Epithelial cell of proximal tubule (primary cell): ENCODE measurements at regions not wholly inside any gene's neighbourhood (a gene's known extent, or its start where the extent isn't known, plus 50 kb on each side); places are given as distances from the start of the nearest gene placed in this dataset.
A peak's percentile ranks its signal among the peaks of the same experiment; 100 is the strongest.

Source experiments
- DNase-seq: peaks from one replicate; pipeline ENCODE4 v3.0.0-alpha.2; 2011; ENCODE audit warnings: low read depth
- H3K4me3 ChIP-seq: 2 replicates; pipeline ENCODE4 v1.5.1; 2011; ENCODE audit warnings: low read depth, mild to moderate bottlenecking, low read length
- TF ChIP-seq, protein P1 (sequence below): conservative IDR thresholded peaks from 2 replicates; pipeline ENCODE4 v1.5.1; 2012; ENCODE audit warnings: low read depth, mild to moderate bottlenecking, low read length

DNA sequence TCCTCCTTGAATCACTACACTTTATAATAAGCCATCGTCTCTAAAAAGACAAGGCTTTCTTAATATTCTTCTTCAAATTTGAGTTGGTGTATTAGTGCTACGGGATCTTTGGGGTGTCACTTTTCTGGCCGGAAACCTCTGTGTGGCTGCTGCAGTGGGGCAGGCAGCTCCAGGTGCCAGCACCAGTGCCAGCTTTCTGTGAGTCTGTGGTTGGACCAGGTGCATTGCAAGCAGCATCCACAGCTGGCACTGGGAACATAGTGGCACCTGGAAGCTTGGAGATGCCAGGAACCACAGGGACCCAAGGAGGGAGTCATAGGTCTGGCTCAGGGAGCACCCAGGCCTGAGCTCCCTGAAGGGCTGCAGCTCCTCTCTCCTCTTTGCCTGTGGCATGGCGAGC, 111.8 kb upstream of the RUNX3 start:
- no peak for DNase-seq
- TF ChIP-seq, protein P1, sequence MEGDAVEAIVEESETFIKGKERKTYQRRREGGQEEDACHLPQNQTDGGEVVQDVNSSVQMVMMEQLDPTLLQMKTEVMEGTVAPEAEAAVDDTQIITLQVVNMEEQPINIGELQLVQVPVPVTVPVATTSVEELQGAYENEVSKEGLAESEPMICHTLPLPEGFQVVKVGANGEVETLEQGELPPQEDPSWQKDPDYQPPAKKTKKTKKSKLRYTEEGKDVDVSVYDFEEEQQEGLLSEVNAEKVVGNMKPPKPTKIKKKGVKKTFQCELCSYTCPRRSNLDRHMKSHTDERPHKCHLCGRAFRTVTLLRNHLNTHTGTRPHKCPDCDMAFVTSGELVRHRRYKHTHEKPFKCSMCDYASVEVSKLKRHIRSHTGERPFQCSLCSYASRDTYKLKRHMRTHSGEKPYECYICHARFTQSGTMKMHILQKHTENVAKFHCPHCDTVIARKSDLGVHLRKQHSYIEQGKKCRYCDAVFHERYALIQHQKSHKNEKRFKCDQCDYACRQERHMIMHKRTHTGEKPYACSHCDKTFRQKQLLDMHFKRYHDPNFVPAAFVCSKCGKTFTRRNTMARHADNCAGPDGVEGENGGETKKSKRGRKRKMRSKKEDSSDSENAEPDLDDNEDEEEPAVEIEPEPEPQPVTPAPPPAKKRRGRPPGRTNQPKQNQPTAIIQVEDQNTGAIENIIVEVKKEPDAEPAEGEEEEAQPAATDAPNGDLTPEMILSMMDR, result no peak
- H3K4me3 ChIP-seq, result no peak overlapping the region

DNA sequence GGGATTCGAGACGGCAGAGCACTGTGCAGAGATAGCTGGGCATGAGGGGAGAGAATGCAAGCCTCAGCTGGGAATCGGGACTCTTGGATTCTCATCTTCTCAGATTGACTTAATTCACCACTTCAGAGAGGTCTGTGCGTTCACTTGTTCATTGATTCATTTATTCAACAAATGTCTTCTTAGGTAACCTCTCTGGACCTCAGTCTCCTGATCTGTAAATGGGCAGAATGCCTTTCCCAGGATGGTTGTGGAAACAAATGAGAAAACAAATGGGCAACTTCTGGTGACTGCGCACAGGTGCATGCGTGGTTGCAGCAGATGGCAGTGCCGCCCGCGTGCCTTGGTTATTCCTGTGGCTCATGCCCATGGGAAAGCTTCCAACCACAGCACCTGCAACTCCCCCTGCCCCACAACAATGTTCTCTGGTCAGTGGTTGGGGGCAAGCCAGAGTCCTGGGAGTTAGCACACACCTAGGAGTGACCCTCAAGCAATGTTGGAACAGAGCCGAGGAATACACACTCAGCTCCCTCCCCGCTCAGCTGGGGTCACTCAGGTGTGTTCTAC, 110.1 kb upstream of the RUNX3 start:
- TF ChIP-seq, protein P1, result no peak
- H3K4me3 ChIP-seq, result no peak overlapping the region

DNA sequence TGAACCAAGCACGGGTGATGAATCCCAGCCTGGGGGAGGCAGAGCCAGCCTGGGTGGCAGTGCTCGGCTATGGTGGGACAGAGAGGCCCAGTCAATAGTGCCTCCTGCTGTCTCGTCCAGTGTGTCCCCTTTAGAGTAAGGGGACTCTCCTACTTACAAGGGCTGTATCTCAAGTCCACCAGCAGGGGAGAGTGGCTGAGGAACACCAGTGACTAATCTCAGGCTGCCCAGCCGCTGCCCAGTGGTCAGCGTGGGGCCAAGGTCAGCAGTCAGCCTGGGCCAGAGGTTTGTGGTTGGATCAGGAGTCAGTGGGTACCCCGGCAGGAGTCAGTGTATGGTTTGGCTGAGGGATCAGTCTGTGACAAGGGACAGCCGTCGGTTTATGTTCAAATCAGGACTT, 109.2 kb upstream of the RUNX3 start:
- DNase-seq, result no peak
- TF ChIP-seq, protein P1, result no peak
- H3K4me3 ChIP-seq, result no peak overlapping the region

More for the DNA sequence above, 110.1 kb upstream of the RUNX3 start:
- no peak for DNase-seq

DNA sequence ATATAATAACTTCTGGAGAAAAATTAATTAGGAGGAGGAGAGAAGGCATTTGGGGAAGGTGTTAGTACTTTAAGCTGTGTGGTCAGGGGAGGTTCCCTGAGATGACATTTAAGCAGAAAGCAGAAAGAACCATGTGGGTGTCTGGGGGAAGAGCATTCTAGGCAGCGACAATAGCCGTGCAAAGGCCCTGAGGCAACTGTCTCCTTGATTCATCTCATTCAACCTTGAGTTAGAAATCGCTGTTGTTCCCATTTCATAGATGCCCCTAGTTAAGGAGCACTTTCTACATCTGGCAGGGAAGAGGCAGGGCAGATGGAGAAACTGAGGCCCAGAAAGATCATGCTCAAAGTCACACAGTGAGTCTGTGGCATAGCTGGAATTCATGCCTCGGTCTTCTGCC, 108.6 kb upstream of the RUNX3 start:
- TF ChIP-seq, protein P1, result no peak
- no peak for DNase-seq
- H3K4me3 ChIP-seq, result no peak overlapping the region

DNA sequence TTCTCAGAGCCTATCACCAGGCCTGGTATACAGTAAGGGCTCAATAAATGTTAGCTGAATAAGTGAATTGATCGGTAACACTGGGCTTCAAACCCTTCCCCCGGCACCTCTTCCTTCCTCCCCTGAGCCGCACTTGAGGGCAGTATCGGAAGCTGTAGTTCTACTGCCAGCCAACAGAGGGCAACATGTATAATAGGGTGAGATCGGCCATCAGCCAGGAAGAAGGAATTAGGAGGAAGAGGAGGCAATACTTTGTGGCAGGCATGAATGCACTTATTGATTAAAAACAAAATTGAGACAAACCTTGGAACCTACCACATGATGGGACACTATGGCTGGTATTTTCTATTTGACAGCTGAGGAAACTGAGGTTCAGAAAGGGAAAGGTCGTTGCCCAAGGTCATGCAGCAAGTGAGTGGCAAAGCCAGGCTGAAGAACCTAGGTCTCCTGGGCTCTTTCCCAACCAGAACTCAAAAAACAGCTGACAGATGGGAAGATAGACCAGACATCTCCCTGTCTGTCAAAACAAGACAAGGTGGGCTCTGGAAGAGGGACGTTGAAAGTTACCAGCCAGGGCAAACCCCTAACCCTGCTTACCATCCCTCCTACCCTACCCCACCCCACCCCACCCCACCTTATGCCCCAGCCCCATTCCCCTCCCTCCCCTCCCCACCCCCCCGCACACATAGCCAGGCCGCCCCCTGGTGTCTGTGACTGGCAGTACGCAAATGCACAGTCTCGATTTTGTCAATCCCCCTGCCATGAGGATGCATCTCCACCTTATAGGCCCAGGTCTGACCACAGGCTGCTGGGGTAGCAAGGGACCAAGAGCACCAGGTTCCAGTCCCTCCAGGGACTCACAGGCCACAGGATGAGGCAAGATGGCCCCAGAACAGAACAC, 107.3 kb upstream of the RUNX3 start:
- no peak for DNase-seq
- TF ChIP-seq, protein P1, result peak; percentile 78
- no peak overlapping the region for H3K4me3 ChIP-seq

DNA sequence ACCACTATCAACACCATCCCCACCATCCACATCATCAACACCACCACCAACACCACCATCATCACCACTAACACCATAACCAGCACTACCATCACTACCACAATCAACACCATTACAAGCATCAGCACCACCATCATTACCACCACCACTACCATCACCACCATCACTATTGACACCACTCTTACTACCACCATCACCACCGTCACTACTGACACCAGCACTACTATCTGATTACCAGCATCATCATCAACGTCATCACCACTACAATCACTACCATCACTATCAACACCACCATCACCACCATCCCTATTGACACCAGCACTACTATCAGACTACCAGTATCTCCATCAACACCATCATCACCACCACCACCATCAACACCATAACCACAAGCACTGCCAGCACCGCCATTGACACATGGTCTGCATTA, 106.1 kb upstream of the RUNX3 start:
- TF ChIP-seq, protein P1, result no peak
- no peak overlapping the region for H3K4me3 ChIP-seq
- DNase-seq, result no peak
